ENCODE measurements at regions not wholly inside any gene's neighbourhood (a gene's known extent, or its start where the extent isn't known, plus 50 kb on each side); places are given as distances from the start of the nearest gene placed in this dataset.

DNA sequence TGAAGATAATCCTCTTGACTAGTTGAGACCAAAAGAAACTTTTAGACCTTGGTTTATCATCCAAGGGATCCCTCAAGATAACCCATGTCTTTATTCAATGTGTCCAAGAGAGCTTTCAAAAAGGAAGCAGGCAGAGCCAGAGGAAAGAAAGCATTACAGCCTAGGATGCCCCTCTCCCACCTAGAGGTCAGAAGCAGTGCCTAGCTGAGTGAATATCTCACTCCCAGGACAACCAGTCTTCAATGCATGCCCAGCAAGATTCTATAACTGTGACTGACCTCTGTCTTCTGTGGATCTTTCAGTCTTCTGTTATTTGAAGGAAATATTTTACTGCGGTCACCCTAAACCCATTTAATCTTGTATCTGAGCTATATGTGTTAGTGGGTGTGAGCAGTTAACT is 537.2 kb upstream of the CPEB2 start:
- no peak for TF ChIP-seq EZH2 (optimal IDR thresholded peaks at IDR 0.05; ENCODE audit: low read depth, low read length)
- TF ChIP-seq, protein P1, sequence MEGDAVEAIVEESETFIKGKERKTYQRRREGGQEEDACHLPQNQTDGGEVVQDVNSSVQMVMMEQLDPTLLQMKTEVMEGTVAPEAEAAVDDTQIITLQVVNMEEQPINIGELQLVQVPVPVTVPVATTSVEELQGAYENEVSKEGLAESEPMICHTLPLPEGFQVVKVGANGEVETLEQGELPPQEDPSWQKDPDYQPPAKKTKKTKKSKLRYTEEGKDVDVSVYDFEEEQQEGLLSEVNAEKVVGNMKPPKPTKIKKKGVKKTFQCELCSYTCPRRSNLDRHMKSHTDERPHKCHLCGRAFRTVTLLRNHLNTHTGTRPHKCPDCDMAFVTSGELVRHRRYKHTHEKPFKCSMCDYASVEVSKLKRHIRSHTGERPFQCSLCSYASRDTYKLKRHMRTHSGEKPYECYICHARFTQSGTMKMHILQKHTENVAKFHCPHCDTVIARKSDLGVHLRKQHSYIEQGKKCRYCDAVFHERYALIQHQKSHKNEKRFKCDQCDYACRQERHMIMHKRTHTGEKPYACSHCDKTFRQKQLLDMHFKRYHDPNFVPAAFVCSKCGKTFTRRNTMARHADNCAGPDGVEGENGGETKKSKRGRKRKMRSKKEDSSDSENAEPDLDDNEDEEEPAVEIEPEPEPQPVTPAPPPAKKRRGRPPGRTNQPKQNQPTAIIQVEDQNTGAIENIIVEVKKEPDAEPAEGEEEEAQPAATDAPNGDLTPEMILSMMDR (IDR thresholded peaks at IDR 0.05; ENCODE audit: low read length): no peak

Measured in MM.1S (cell line).